D721Med (cell line): ENCODE measurements at regions not wholly inside any gene's neighbourhood (a gene's known extent, or its start where the extent isn't known, plus 50 kb on each side); places are given as distances from the start of the nearest gene placed in this dataset.

Experiments
- DNase-seq: peaks from one replicate; pipeline ENCODE4 v3.0.0; 2011; ENCODE audit warnings: low spot score; ENCODE audit not compliant: insufficient read length
- FAIRE-seq: peaks from 2 replicates; lab custom pipeline; 2011; peaks lifted over from hg19 to GRCh38; lab: Jason Lieb, UNC
- TF ChIP-seq, protein P1 (sequence below): IDR thresholded peaks from 2 replicates; pipeline ENCODE4 v1.5.1; 2012; ENCODE audit warnings: mild to moderate bottlenecking, control low read depth; ENCODE audit not compliant: insufficient read depth; ENCODE audit errors: missing control alignments

DNA sequence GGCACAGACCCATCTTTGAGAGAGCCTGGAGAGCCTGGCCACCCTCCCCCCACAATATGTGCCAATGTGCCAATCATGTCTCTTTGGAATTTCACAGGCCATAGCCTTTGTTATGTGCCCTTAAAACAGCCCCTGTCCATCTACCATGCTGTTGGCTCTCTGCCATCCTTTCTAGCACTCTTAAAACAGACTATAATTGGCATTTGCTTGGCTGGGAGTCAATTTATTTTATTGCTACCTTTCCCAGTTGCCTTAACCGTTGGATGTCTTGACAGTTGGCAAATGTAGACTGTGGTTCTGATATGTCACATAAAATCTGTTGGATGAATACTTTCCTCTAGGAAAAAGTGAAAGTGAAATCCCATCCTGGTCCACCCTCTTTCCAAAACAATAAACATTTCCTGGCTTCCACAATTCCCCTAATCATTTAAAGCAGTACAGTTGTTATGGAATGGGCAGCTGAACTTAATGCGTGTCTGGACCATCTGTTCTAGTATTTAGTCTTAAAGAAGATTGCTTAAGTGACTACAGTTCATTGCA, 394.0 kb downstream of the KCNJ2 start:
- DNase-seq, result no peak

DNA sequence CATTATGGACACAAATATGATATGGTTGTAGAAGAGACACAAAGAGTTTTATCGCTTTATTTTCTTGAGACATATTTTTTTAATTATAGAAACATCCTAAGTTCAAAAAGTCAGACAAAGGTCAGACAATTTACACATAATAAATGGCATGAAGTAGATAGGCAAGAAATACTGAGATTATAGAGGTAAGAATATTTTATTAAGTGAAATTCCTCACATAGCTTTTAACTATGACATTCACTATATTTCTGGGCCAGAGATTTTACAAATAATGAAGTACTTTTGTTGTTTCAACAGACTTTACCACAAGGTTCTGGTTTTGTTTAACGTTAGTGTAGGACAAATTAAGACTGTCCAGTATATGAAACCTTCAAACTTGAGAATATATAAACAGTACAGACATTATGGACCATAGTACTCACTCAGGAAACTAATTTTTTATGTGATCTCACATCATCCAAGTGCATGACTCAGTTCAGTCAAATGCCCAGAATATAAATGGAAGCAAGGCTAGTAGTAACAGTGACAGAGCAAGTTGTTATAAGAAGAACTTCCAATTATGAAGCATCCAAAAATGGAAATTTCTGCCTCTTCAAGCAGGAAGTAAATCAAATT, 394.8 kb downstream of the KCNJ2 start:
- FAIRE-seq (peak; percentile 29), DNase-seq (no peak)
- TF ChIP-seq, protein P1, sequence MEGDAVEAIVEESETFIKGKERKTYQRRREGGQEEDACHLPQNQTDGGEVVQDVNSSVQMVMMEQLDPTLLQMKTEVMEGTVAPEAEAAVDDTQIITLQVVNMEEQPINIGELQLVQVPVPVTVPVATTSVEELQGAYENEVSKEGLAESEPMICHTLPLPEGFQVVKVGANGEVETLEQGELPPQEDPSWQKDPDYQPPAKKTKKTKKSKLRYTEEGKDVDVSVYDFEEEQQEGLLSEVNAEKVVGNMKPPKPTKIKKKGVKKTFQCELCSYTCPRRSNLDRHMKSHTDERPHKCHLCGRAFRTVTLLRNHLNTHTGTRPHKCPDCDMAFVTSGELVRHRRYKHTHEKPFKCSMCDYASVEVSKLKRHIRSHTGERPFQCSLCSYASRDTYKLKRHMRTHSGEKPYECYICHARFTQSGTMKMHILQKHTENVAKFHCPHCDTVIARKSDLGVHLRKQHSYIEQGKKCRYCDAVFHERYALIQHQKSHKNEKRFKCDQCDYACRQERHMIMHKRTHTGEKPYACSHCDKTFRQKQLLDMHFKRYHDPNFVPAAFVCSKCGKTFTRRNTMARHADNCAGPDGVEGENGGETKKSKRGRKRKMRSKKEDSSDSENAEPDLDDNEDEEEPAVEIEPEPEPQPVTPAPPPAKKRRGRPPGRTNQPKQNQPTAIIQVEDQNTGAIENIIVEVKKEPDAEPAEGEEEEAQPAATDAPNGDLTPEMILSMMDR, result no peak

More for the DNA sequence above, 394.0 kb downstream of the KCNJ2 start:
- FAIRE-seq, result peak; percentile 94
- TF ChIP-seq, protein P1, result no peak

DNA sequence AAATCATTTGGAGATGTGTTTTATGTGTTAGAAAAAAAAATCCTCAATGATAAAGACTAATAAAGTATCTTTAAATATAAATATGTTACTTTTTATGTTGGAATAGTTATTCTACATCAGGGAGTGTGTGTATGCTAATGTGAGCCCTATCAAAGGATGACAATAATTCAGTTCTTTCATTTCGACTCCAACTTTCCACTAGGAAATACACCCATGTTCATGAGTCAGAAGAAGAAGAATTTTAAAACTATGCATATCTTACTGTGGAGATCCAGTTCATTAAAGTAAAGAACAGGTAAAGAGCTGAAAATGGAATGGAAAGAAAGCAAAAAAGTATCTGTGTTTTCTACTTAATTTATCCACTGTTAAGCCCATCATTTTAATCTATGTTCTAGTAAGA, 399.8 kb downstream of the KCNJ2 start:
- TF ChIP-seq, protein P1, result no peak
- DNase-seq, result no peak
- peak; percentile 35 for FAIRE-seq

DNA sequence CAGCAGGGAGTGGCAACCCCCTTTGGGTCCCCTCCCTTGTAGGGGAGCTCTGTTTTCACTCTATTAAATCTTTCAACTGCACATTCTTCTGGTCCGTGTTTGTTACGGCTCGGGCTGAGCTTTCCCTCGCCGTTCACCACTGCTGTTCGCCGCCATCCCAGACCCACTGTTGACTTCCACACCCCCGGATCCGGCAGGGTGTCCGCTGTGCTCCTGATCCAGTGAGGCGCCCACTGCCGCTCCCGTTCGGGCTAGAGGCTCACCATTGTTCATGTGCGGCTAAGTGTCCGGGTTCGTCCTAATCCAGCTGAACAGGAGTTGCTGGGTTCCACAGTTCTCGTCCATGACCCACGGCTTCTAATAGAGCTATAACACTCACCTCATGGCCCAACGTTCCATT, 408.1 kb downstream of the KCNJ2 start:
- no peak for FAIRE-seq
- TF ChIP-seq, protein P1, result no peak

DNA sequence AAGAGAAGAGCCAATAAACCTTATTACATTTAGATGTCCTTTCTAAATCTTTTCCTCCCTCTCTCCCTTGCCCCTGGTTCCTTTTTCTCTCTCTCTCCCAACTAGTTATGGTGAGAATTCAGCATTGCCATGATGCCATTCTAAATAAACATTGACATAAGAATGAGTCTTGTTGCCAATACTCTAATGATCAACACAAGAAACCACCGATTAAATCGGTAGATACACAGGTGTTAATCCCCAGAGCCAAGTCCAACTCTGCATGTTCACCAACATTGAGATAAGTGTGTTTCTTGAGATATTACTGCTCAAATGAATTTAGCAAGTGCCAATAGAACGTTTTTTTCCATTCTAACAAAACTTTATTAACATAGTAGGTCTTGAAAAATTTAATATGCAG, 412.1 kb downstream of the KCNJ2 start:
- DNase-seq (no peak), FAIRE-seq (no peak)
- TF ChIP-seq, protein P1, result no peak

More for the DNA sequence above, 408.1 kb downstream of the KCNJ2 start:
- DNase-seq, result no peak

DNA sequence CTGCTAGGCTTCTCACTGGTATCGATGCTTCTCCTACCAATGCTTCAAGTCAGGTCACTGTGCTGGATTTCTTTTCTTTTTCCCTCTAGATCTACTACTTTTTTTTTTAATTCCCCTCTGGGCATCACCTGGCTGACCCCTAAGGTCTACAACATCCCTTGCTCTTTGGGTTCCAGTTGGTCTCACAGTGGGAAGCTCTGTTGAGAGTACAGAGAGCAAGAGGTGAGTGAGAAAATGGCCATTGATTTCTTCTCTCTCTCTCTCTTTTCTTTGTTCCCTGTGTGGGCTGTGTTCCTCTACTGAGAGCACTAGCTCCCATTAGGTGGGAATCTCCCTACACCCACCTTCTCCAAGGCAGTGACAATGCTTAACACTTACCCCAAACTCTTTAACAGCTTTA, 413.4 kb downstream of the KCNJ2 start:
- DNase-seq (no peak), FAIRE-seq (no peak)
- TF ChIP-seq, protein P1, result no peak

DNA sequence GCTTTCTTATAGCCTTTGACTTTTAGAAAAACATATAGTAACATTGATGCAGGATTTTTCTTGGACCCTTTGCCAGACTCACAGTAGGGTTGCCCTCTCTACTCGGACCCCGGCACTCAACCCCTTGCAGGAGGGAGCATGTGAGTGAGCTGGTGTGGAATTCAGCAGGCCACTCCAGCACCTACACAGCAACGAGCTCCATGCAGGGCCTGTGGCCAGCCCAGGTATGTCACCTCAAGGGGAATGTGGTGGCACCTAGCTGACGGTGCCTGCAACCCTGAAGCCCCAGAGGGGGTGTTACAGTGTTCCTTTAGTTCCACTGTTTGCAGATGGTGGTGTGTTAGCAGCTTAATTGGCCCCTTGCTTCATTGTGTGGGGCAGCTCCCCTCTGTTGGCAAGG, 414.9 kb downstream of the KCNJ2 start:
- TF ChIP-seq, protein P1, result no peak
- DNase-seq (no peak), FAIRE-seq (no peak)
